ENCODE measurements at regions not wholly inside any gene's neighbourhood (a gene's known extent, or its start where the extent isn't known, plus 50 kb on each side); places are given as distances from the start of the nearest gene placed in this dataset.

GRCh38 chr5:135694012-135694411 lies 115.2 kb upstream of the CXCL14 start:
- TF ChIP-seq ESRRA (IDR thresholded peaks at IDR 0.05; ENCODE audit: low read length): no peak
- no peak for TF ChIP-seq RCOR1 (conservative IDR thresholded peaks at IDR 0.05; ENCODE audit: low read depth, low read length)
- TF ChIP-seq SRF (IDR thresholded peaks at IDR 0.05; ENCODE audit: low read depth in 2 of 2, low read length in 2 of 2): no peak
- TF ChIP-seq ZSCAN29 (IDR thresholded peaks at IDR 0.05): no peak
- no peak for TF ChIP-seq HDAC2 (IDR thresholded peaks at IDR 0.05)
- TF ChIP-seq, protein P1, sequence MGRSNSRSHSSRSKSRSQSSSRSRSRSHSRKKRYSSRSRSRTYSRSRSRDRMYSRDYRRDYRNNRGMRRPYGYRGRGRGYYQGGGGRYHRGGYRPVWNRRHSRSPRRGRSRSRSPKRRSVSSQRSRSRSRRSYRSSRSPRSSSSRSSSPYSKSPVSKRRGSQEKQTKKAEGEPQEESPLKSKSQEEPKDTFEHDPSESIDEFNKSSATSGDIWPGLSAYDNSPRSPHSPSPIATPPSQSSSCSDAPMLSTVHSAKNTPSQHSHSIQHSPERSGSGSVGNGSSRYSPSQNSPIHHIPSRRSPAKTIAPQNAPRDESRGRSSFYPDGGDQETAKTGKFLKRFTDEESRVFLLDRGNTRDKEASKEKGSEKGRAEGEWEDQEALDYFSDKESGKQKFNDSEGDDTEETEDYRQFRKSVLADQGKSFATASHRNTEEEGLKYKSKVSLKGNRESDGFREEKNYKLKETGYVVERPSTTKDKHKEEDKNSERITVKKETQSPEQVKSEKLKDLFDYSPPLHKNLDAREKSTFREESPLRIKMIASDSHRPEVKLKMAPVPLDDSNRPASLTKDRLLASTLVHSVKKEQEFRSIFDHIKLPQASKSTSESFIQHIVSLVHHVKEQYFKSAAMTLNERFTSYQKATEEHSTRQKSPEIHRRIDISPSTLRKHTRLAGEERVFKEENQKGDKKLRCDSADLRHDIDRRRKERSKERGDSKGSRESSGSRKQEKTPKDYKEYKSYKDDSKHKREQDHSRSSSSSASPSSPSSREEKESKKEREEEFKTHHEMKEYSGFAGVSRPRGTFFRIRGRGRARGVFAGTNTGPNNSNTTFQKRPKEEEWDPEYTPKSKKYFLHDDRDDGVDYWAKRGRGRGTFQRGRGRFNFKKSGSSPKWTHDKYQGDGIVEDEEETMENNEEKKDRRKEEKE (IDR thresholded peaks at IDR 0.05): no peak
- TF ChIP-seq MEF2B (IDR thresholded peaks at IDR 0.05; ENCODE audit: partially characterized antibody, poor library complexity, severe bottlenecking): no peak
- TF ChIP-seq, protein P2, sequence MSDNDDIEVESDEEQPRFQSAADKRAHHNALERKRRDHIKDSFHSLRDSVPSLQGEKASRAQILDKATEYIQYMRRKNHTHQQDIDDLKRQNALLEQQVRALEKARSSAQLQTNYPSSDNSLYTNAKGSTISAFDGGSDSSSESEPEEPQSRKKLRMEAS (IDR thresholded peaks at IDR 0.05; ENCODE audit: low read depth, low read length): no peak
- no peak for TF ChIP-seq JUND (IDR thresholded peaks at IDR 0.05; ENCODE audit: low read depth, low read length)

Measured in GM12878 (cell line).